HTR-8/SVneo (cell line): ENCODE measurements at regions not wholly inside any gene's neighbourhood (a gene's known extent, or its start where the extent isn't known, plus 50 kb on each side); places are given as distances from the start of the nearest gene placed in this dataset.
A peak's percentile ranks its signal among the peaks of the same experiment; 100 is the strongest.
"Not testable (repeated sequence)": the region's sequence is repeated elsewhere in the genome, so short reads cannot be mapped to it uniquely, and the experiment has no call there.

Experiments
- DNase-seq: peaks from one replicate; pipeline ENCODE4 v3.0.0; 2011; ENCODE audit warnings: low spot score, mixed read lengths; ENCODE audit not compliant: insufficient read length
- FAIRE-seq: peaks from 2 replicates; lab custom pipeline; 2011; peaks lifted over from hg19 to GRCh38; lab: Jason Lieb, UNC

- no peak for DNase-seq
- no peak for FAIRE-seq
Measured at GRCh38 chr5:39569857-39570256, 145.1 kb upstream of the DAB2 start.

DNA sequence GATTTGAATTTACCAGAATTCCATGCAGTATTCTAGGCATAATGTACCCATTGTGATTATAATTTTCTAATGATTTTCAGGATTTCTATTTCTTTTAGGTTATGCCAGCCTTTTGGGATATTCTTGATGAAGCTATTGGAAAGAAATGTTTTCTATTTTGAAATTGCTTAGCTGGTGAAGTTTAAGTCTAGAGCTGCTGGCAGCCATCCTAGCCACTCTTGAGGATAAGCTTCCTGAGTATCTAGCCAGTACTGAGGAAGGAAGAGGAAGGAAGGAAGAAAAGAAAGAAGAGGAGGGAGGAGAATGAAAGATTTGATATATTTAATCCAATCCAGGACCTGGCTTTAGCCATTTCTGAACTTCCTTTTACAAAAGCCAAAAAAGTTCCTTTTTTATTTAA lies 142.1 kb upstream of the DAB2 start:
- FAIRE-seq = no peak
- no peak for DNase-seq

- FAIRE-seq (no peak), DNase-seq (no peak)
Measured at GRCh38 chr5:39566029-39566428, 141.2 kb upstream of the DAB2 start.

DNA sequence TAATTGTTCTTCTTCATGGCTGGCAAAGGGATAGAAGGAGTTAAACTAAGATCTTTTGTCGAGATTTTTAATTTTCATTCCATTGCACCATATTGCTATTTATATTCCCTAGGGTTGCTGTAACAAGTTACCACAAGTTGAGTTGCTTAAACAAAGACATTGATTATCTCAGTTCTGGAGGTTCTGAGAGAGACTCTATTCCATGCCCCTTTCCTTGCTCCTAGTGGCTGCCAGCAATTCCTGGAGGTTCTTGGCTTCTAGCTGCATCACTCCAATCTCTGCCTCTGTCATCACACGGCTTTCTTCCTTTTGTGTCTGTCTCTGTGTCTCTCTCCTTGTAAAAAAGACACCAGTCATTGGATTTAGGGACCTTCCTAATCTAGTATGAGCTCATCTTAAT lies 136.6 kb upstream of the DAB2 start:
- no peak for FAIRE-seq
- no peak for DNase-seq

- no peak for DNase-seq
- no peak for FAIRE-seq
Measured at GRCh38 chr5:39560726-39561125, 135.9 kb upstream of the DAB2 start.

DNA sequence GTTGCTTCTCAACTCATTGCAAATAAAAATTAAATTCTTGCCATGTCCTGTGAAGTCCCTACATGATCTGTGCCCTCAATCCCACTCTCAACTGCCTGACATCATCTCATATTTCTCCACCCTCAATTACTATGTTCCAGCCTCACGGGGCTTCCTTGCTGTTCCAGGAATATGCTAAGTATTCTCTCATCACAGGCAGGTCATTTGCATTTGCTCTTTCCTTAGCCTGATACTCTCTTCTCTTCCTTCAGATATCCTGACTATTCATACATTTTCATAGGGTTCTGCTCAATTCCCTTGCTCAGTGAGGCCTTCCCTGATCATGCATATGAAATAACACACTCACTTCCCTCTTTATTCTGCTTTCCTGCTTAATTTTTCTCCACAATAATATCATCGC lies 135.1 kb upstream of the DAB2 start:
- peak; percentile 20 for FAIRE-seq
- DNase-seq = no peak

DNA sequence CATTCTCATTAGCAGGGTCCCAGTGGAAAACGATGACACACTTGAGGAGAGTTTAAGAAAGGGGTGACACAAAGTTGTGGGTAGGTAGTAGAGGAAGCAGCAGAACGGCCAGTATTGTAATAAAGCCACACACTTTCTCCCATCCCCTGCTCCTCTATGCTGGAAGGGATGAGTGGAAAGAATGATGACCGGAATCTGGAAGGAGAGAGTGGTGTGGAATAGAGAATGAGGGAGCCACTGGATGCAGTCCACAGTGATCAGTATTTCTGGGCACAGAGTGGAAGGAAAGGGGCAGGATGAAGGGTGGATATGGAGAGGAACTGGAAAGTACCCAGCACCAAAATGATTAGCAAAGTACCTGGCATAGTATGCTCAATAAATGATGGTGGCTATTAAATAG lies 133.8 kb upstream of the DAB2 start:
- no peak for DNase-seq
- FAIRE-seq = no peak

- DNase-seq (no peak), FAIRE-seq (peak; percentile 44)
Measured at GRCh38 chr5:39555788-39556187, 131.0 kb upstream of the DAB2 start.

GRCh38 chr5:39547553-39548154 lies 122.9 kb upstream of the DAB2 start:
- FAIRE-seq = peak; percentile 40
- DNase-seq = peak; percentile 70

DNA sequence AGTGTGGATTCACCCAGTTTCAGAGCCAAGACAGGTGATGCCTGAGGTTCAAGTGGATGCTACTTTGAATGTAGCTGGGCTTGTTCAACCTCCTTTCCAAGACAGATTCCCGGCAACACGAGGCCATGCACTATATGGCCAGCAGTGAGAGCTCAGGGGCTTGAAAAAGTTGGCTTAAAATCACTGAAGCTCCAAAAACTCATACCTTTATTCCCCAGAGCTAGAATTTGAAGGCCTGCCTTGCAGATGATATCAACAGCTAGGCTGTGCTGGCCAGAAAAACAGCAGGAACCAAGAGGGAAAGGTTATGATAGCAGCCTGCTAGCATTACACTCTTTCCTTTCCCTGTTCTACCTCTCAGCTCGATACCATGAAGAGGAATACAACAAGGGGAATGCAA lies 120.2 kb upstream of the DAB2 start:
- peak; percentile 71 for FAIRE-seq

GRCh38 chr5:39543335-39543734 lies 118.6 kb upstream of the DAB2 start:
- FAIRE-seq (peak; percentile 36), DNase-seq (no peak)

More for the DNA sequence above, 120.2 kb upstream of the DAB2 start:
- DNase-seq = no peak

DNA sequence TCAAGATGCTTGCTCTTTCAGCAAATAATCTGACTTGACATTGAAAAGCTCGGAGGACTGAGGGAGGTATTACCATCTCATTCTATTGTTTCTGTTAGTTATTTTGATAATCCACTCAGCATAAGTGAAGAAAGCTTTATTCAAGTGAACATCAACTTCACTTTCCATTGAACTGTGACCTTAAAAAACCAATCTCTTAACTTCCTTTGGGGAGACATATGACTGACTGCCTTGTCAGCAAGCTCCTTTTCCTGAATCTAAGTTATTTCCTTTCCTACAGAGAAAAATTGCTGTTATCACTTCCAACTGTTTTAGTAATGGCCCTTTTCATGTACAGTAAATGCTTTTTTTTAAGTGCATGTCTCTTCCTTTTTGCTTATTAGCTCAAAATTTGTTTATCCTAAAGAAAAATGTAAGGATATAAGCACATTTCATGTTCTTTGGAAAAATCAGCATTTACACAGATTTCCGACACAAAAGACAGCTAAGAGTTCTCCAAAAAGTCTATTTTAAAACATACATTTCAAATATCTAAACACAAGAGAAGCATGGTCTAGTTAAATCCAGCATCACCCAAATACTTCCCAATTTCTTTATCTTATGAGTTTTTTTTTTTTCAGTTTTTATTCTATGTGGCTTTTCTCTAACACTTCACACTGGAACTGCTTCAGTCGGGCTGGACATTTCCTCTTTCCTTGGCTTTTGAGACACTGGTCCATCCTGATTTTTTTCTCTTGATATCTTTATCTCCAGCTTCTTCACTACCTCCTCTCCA lies 117.9 kb upstream of the DAB2 start:
- DNase-seq = no peak
- FAIRE-seq = no peak

DNA sequence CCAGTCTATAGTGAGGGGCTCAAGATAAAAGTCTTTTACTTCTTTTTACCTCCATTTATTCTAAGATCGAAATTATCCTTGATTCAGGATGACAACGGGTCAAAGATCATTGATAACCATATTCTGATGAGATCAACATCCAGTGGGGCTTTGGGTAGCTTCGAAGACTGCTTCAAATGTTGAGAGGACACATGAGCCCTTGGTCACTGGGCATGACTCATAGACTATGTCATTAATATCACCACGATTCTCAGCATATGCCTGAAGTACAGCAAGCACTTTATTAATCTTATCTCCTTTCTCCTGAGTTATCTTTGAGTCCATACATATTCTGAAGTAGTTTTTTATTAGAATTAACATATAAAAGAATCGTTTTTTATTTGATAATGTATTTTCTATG lies 117.1 kb upstream of the DAB2 start:
- peak; percentile 18 for DNase-seq
- no peak for FAIRE-seq

GRCh38 chr5:39539470-39539869 lies 114.7 kb upstream of the DAB2 start:
- FAIRE-seq (no peak), DNase-seq (no peak)

- no peak for DNase-seq
- FAIRE-seq = peak; percentile 80
Measured at GRCh38 chr5:39534690-39535089, 109.9 kb upstream of the DAB2 start.

GRCh38 chr5:39533749-39534148 lies 109.0 kb upstream of the DAB2 start:
- FAIRE-seq = no peak
- DNase-seq = no peak

- DNase-seq = no peak
- no peak for FAIRE-seq
Measured at GRCh38 chr5:39532511-39532910, 107.7 kb upstream of the DAB2 start.

DNA sequence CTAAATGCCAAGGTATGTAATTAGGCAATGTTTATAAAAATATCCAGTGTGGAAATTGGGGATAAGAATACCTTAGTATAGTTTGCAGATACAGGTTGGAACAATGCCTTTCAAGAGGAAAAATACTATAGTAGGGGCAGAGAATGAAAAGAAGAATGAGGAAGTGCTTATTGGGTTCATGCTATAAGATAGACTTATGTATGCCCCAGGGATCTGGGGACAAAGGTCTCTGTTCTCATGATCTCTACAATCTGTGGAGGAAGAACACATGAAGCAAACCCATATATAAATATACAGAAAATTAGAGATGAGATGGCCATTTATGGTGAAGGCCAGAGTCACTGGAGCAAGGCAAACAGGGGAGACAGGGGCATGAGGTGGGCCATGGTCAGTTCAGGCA lies 106.5 kb upstream of the DAB2 start:
- no peak for FAIRE-seq
- no peak for DNase-seq

DNA sequence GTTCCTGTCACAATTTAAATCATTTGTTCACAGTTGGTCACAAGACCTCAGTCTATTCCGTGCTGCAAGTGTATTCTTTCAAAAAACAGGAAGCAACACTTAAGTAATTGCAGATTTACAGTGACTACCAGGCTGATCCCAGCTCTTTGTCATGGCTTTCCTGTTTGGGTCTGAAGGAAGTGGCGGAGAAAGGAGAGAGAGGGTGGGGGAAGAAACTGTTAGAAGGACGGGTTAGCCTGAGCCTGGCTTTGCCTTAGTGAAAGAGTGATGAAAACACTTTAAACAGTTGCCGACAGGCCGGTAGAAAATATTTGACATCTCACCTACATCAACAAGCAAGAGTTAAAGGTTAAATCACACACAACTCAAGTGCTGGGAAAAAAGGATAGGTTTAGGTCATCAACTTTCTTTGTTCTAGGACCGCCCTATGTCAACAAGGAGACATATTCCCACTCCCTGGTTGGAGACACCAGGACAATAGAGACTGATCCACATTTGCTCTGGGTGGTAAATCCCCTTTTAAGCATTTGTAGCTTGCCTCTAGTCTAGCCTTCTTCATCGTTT lies 102.2 kb upstream of the DAB2 start:
- peak; percentile 36 for FAIRE-seq
- DNase-seq = no peak

GRCh38 chr5:39525781-39526180 lies 101.0 kb upstream of the DAB2 start:
- not testable (repeated sequence) for DNase-seq, FAIRE-seq

- no peak for DNase-seq
- no peak for FAIRE-seq
Measured at GRCh38 chr5:39525271-39525670, 100.5 kb upstream of the DAB2 start.

GRCh38 chr5:39523821-39524220 lies 99.0 kb upstream of the DAB2 start:
- peak; percentile 23 for FAIRE-seq
- no peak for DNase-seq
